ENCODE measurements at regions not wholly inside any gene's neighbourhood (a gene's known extent, or its start where the extent isn't known, plus 50 kb on each side); places are given as distances from the start of the nearest gene placed in this dataset.

GRCh38 chr2:19235308-19235707 lies 123.1 kb downstream of the OSR1 start:
- no peak for DNase-seq (ENCODE audit: low read depth)

- DNase-seq (ENCODE audit: low read depth) = no peak
These were observed 126.1 kb downstream of the OSR1 start for GRCh38 chr2:19232312-19232711.

GRCh38 chr2:19231625-19232024 lies 126.8 kb downstream of the OSR1 start:
- DNase-seq (ENCODE audit: low read depth) = no peak

GRCh38 chr2:19230626-19231025 lies 127.8 kb downstream of the OSR1 start:
- DNase-seq (ENCODE audit: low read depth) = no peak

- no peak for DNase-seq (ENCODE audit: low read depth)
These were observed 129.7 kb downstream of the OSR1 start for GRCh38 chr2:19228715-19229114.

GRCh38 chr2:19228181-19228593 lies 130.2 kb downstream of the OSR1 start:
- no peak for DNase-seq (ENCODE audit: low read depth)

- DNase-seq (ENCODE audit: low read depth) = no peak
These were observed 131.6 kb downstream of the OSR1 start for GRCh38 chr2:19226871-19227270.

- DNase-seq (ENCODE audit: low read depth) = no peak
These were observed 132.0 kb downstream of the OSR1 start for GRCh38 chr2:19226386-19226785.

GRCh38 chr2:19225931-19226330 lies 132.5 kb downstream of the OSR1 start:
- DNase-seq (ENCODE audit: low read depth) = no peak

GRCh38 chr2:19225126-19225525 lies 133.3 kb downstream of the OSR1 start:
- no peak for DNase-seq (ENCODE audit: low read depth)

- DNase-seq (ENCODE audit: low read depth) = no peak
These were observed 133.9 kb downstream of the OSR1 start for GRCh38 chr2:19224486-19224885.

- no peak for DNase-seq (ENCODE audit: low read depth)
These were observed 134.4 kb downstream of the OSR1 start for GRCh38 chr2:19224011-19224410.

GRCh38 chr2:19219060-19219459 lies 139.4 kb downstream of the OSR1 start:
- no peak for DNase-seq (ENCODE audit: low read depth)

GRCh38 chr2:19218166-19218565 lies 140.3 kb downstream of the OSR1 start:
- DNase-seq (ENCODE audit: low read depth) = no peak

- DNase-seq (ENCODE audit: low read depth) = no peak
These were observed 141.5 kb downstream of the OSR1 start for GRCh38 chr2:19216676-19217602.

- DNase-seq (ENCODE audit: low read depth) = no peak
These were observed 142.2 kb downstream of the OSR1 start for GRCh38 chr2:19216238-19216637.

- DNase-seq (ENCODE audit: low read depth) = no peak
These were observed 143.6 kb downstream of the OSR1 start for GRCh38 chr2:19214682-19215391.

- DNase-seq (ENCODE audit: low read depth) = no peak
These were observed 148.7 kb downstream of the OSR1 start for GRCh38 chr2:19209575-19210341.

GRCh38 chr2:19208479-19209199 lies 149.8 kb downstream of the OSR1 start:
- DNase-seq (ENCODE audit: low read depth) = no peak

GRCh38 chr2:19207452-19207851 lies 151.0 kb downstream of the OSR1 start:
- DNase-seq (ENCODE audit: low read depth) = no peak

GRCh38 chr2:19205983-19206533 lies 152.4 kb downstream of the OSR1 start:
- no peak for DNase-seq (ENCODE audit: low read depth)

GRCh38 chr2:19203866-19204265 lies 154.6 kb downstream of the OSR1 start:
- DNase-seq (ENCODE audit: low read depth) = no peak

All from stimulated activated CD8-positive, alpha-beta memory T cell treated with anti-CD3 and anti-CD28 coated beads, Interleukin-7, amount 100 ng/mL, for 24 hours (primary cell).